ENCODE measurements at regions not wholly inside any gene's neighbourhood (a gene's known extent, or its start where the extent isn't known, plus 50 kb on each side); places are given as distances from the start of the nearest gene placed in this dataset.

GRCh38 chr14:80109055-80109454 lies 102.2 kb downstream of the DIO2 start:
- no peak overlapping the region for H3K4me3 ChIP-seq
- WGBS: 86% methylated on average over 1 of the region's 1 CpG
- TF ChIP-seq POLR2AphosphoS5 (IDR thresholded peaks at IDR 0.05): no peak
- no peak for TF ChIP-seq POLR2A (IDR thresholded peaks at IDR 0.05)
- TF ChIP-seq CTCF (IDR thresholded peaks at IDR 0.05): no peak
- no peaks in the 10 kb centered on the region for H3K9me3 ChIP-seq
- no peaks in the 10 kb centered on the region for H3K4me1 ChIP-seq (replicated peaks)
- H3K27ac ChIP-seq: no peak overlapping the region
- no peaks in the 10 kb centered on the region for H3K27me3 ChIP-seq (replicated peaks; ENCODE audit: insufficient read depth)
- H3K36me3 ChIP-seq: no peaks in the 10 kb centered on the region
- intact Hi-C loops (cut with DNase I): no loop called here
- no peak for DNase-seq (ENCODE audit: low spot score)

- no peak for TF ChIP-seq POLR2A (IDR thresholded peaks at IDR 0.05)
- no peak for TF ChIP-seq POLR2AphosphoS5 (IDR thresholded peaks at IDR 0.05)
- TF ChIP-seq CTCF (IDR thresholded peaks at IDR 0.05): no peak
- WGBS: 93% methylated on average over 2 of the region's 2 CpGs
These were observed 102.9 kb downstream of the DIO2 start for GRCh38 chr14:80108430-80108829.

GRCh38 chr14:80105488-80105994 lies 105.8 kb downstream of the DIO2 start:
- no peak overlapping the region for H3K27ac ChIP-seq
- H3K27me3 ChIP-seq (replicated peaks; ENCODE audit: insufficient read depth): no peaks in the 10 kb centered on the region
- no peak for DNase-seq (ENCODE audit: low spot score)
- no peaks in the 10 kb centered on the region for H3K36me3 ChIP-seq
- 57% methylated on average over 5 of the region's 5 CpGs for WGBS
- no peaks in the 10 kb centered on the region for H3K9me3 ChIP-seq
- H3K4me3 ChIP-seq: no peak overlapping the region
- H3K4me1 ChIP-seq (replicated peaks): no peaks in the 10 kb centered on the region
- TF ChIP-seq CTCF (IDR thresholded peaks at IDR 0.05) (no peak), POLR2AphosphoS5 (IDR thresholded peaks at IDR 0.05) (no peak), POLR2A (IDR thresholded peaks at IDR 0.05) (no peak)
- intact Hi-C loops (cut with DNase I): no loop called here

More at GRCh38 chr14:80108430-80108829, 102.9 kb downstream of the DIO2 start:
- Histone ChIP-seq H3K27ac (no peak overlapping the region), H3K9me3 (no peaks in the 10 kb centered on the region), H3K4me1 (replicated peaks) (no peaks in the 10 kb centered on the region), H3K27me3 (replicated peaks; ENCODE audit: insufficient read depth) (no peaks in the 10 kb centered on the region), H3K36me3 (no peaks in the 10 kb centered on the region), H3K4me3 (no peak overlapping the region)
- intact Hi-C loops (cut with DNase I): no loop called here
- DNase-seq (ENCODE audit: low spot score): no peak

- no peak overlapping the region for H3K27ac ChIP-seq
- H3K9me3 ChIP-seq: no peaks in the 10 kb centered on the region
- no peak overlapping the region for H3K4me3 ChIP-seq
- no peak for DNase-seq (ENCODE audit: low spot score)
- no peaks in the 10 kb centered on the region for H3K4me1 ChIP-seq (replicated peaks)
- H3K27me3 ChIP-seq (replicated peaks; ENCODE audit: insufficient read depth): no peaks in the 10 kb centered on the region
- TF ChIP-seq POLR2AphosphoS5 (IDR thresholded peaks at IDR 0.05) (no peak), CTCF (IDR thresholded peaks at IDR 0.05) (no peak), POLR2A (IDR thresholded peaks at IDR 0.05) (no peak)
- intact Hi-C loops (cut with DNase I): no loop called here
- no peaks in the 10 kb centered on the region for H3K36me3 ChIP-seq
These were observed 109.5 kb downstream of the DIO2 start for GRCh38 chr14:80101835-80102234.

GRCh38 chr14:80100681-80101080 lies 110.6 kb downstream of the DIO2 start:
- Histone ChIP-seq H3K27me3 (replicated peaks; ENCODE audit: insufficient read depth) (no peaks in the 10 kb centered on the region), H3K4me3 (no peak overlapping the region), H3K4me1 (replicated peaks) (no peaks in the 10 kb centered on the region), H3K9me3 (no peaks in the 10 kb centered on the region), H3K36me3 (no peaks in the 10 kb centered on the region), H3K27ac (no peak overlapping the region)
- TF ChIP-seq CTCF (IDR thresholded peaks at IDR 0.05): no peak
- TF ChIP-seq POLR2AphosphoS5 (IDR thresholded peaks at IDR 0.05): no peak
- no peak for TF ChIP-seq POLR2A (IDR thresholded peaks at IDR 0.05)
- 88% methylated on average over 7 of the region's 7 CpGs for WGBS
- intact Hi-C loops (cut with DNase I): no loop called here
- no peak for DNase-seq (ENCODE audit: low spot score)

Measured in prostate gland (tissue), 2 donors.